ENCODE measurements at regions not wholly inside any gene's neighbourhood (a gene's known extent, or its start where the extent isn't known, plus 50 kb on each side); places are given as distances from the start of the nearest gene placed in this dataset.

DNA sequence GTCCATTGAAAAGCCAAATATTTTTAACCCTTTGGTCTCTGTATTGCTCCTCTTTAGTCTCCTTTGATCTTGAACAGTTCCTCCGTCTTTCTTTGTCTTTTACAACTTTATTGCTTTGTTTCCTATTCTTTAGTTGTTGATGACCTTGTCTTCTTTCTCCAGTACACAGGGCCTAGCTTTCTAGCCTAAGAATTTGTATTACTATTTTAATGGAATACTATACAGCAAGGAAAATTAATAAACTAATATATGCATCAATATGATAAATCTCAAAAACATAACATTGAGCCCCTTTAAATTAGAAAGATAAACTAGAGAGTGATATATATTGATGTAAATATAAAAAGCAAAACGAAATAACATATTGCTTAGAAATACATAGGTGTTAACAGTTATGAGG lies 88.7 kb downstream of the NR1D2 start:
- no peak overlapping the region for H3K27ac Mint-ChIP-seq
- no peak overlapping the region for H3K4me3 Mint-ChIP-seq
- ATAC-seq (ENCODE audit: low read depth) (no peak), DNase-seq (no peak)
- CTCF ChIA-PET, result no interaction called here
- no peaks in the 10 kb centered on the region for H3K4me1 Mint-ChIP-seq
- POLR2A ChIA-PET, result no interaction called here
- intact Hi-C loops (cut with micrococcal nuclease), result no loop called here
- H3K27me3 Mint-ChIP-seq, result no peaks in the 10 kb centered on the region
- peaks cover 4% of the 10 kb centered on the region for H3K9me3 Mint-ChIP-seq
- H3K36me3 Mint-ChIP-seq (ENCODE audit: low read depth), result no peaks in the 10 kb centered on the region
- TF ChIP-seq, protein P1, sequence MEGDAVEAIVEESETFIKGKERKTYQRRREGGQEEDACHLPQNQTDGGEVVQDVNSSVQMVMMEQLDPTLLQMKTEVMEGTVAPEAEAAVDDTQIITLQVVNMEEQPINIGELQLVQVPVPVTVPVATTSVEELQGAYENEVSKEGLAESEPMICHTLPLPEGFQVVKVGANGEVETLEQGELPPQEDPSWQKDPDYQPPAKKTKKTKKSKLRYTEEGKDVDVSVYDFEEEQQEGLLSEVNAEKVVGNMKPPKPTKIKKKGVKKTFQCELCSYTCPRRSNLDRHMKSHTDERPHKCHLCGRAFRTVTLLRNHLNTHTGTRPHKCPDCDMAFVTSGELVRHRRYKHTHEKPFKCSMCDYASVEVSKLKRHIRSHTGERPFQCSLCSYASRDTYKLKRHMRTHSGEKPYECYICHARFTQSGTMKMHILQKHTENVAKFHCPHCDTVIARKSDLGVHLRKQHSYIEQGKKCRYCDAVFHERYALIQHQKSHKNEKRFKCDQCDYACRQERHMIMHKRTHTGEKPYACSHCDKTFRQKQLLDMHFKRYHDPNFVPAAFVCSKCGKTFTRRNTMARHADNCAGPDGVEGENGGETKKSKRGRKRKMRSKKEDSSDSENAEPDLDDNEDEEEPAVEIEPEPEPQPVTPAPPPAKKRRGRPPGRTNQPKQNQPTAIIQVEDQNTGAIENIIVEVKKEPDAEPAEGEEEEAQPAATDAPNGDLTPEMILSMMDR (IDR thresholded peaks at IDR 0.05), result no peak

- H3K4me1 Mint-ChIP-seq, result no peaks in the 10 kb centered on the region
- CTCF ChIA-PET, result no interaction called here
- intact Hi-C loops (cut with micrococcal nuclease), result no loop called here
- no peaks in the 10 kb centered on the region for H3K27me3 Mint-ChIP-seq
- no peak overlapping the region for H3K4me3 Mint-ChIP-seq
- POLR2A ChIA-PET, result no interaction called here
- H3K27ac Mint-ChIP-seq, result no peak overlapping the region
- H3K36me3 Mint-ChIP-seq (ENCODE audit: low read depth), result no peaks in the 10 kb centered on the region
- DNase-seq, result no peak
- ATAC-seq (ENCODE audit: low read depth), result no peak
- H3K9me3 Mint-ChIP-seq, result peaks cover 4% of the 10 kb centered on the region
- TF ChIP-seq, protein P1 (IDR thresholded peaks at IDR 0.05), result no peak
Observed at GRCh38 chr3:24034464-24034863, 89.4 kb downstream of the NR1D2 start.

GRCh38 chr3:24037971-24038370 lies 92.9 kb downstream of the NR1D2 start:
- peaks cover 4% of the 10 kb centered on the region for H3K9me3 Mint-ChIP-seq
- no peak overlapping the region for H3K27ac Mint-ChIP-seq
- CTCF ChIA-PET, result no interaction called here
- no peaks in the 10 kb centered on the region for H3K36me3 Mint-ChIP-seq (ENCODE audit: low read depth)
- TF ChIP-seq, protein P1 (IDR thresholded peaks at IDR 0.05), result no peak
- no peak for ATAC-seq (ENCODE audit: low read depth)
- POLR2A ChIA-PET, result no interaction called here
- H3K27me3 Mint-ChIP-seq, result no peaks in the 10 kb centered on the region
- intact Hi-C loops (cut with micrococcal nuclease), result no loop called here
- peaks cover 1% of the 10 kb centered on the region for H3K4me1 Mint-ChIP-seq
- no peak overlapping the region for H3K4me3 Mint-ChIP-seq
- no peak for DNase-seq

DNA sequence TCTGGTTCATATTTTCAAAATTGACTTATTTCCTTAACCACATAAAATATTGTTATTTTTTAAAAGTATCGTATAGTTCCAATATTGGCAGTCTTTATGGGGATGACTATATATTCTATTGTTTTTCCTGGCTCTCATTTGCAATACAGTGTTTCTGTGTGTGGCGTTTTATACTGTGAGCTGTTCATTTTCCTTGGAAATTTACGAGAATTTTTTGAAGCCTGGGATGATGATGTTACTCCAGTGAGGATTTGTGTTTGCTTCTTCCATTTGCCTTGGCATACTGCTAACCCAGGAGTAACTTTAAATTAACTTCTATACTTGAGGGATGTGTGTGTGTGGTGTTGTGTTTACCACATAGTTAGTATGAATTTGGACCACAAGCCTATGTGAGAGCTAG lies 95.2 kb downstream of the NR1D2 start:
- Mint-ChIP-seq H3K36me3 (ENCODE audit: low read depth) (no peaks in the 10 kb centered on the region), H3K4me3 (no peak overlapping the region), H3K4me1 (peaks cover 1% of the 10 kb centered on the region), H3K27me3 (peaks cover 4% of the 10 kb centered on the region), H3K27ac (no peak overlapping the region), H3K9me3 (no peaks in the 10 kb centered on the region)
- TF ChIP-seq, protein P1 (IDR thresholded peaks at IDR 0.05), result no peak
- DNase-seq, result no peak
- ChIA-PET POLR2A (no interaction called here), CTCF (no interaction called here)
- intact Hi-C loops (cut with micrococcal nuclease), result no loop called here
- ATAC-seq (ENCODE audit: low read depth), result no peak

DNA sequence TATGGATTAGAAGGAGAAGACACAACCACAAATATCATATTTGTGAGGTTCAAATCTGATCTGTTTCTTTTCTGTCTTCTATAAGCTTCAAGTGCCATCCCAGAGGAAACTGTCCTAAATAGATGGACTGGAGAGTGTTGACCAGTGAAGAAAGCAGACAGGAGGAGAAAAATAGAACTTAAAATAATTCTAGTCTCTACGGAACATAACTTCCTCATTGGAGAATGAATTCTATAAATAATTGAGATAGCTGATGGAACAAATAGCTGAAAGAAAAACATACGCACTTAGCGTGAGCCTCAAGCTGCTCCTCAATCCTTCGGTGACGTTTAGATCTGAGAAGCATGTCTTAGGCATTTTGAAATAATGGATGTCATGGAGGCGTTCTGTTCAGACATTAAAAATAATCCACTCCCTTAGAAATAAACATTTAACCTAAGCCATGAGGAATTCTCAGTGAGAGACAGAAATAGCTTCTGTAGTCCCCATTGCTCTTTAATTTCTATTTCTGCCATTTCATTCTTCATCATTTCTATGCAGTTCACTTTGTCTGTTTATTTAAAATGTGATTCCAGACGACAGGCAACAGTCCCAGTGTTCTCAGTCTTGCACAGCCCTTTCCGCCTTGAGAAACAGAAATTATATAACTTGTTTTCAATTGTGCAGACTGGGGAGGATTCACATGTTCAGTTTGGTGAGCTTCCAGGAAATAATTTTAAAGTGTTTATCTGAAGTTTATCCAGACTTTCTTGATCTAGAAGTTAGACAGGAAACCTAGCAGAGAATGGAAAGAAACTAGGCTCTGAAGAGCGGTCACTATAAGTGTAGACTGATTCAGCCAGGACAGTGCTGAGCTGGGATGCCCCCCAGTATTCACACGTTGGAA lies 97.3 kb downstream of the NR1D2 start:
- no peaks in the 10 kb centered on the region for H3K9me3 Mint-ChIP-seq
- DNase-seq (no peak), ATAC-seq (ENCODE audit: low read depth) (no peak)
- H3K4me1 Mint-ChIP-seq, result peaks cover 8% of the 10 kb centered on the region
- H3K36me3 Mint-ChIP-seq (ENCODE audit: low read depth), result no peaks in the 10 kb centered on the region
- H3K27ac Mint-ChIP-seq, result no peak overlapping the region
- ChIA-PET POLR2A (no interaction called here), CTCF (interaction anchor here (0.7 kb wide), 1 partner anchor 545 kb away, joined by 3 read pairs; no protein-coding TSS in a partner anchor)
- peaks cover 9% of the 10 kb centered on the region for H3K27me3 Mint-ChIP-seq
- intact Hi-C loops (cut with micrococcal nuclease), result no loop called here
- TF ChIP-seq, protein P1 (IDR thresholded peaks at IDR 0.05), result no peak
- no peak overlapping the region for H3K4me3 Mint-ChIP-seq

Measured in activated B cell treated with CpG ODN at 0.5 μM for 24 hours (primary cell).